Ascending aorta (tissue), 2 donors: ENCODE measurements at regions not wholly inside any gene's neighbourhood (a gene's known extent, or its start where the extent isn't known, plus 50 kb on each side); places are given as distances from the start of the nearest gene placed in this dataset.
A peak's percentile ranks its signal among the peaks of the same experiment; 100 is the strongest.

Experiments
- DNase-seq, 2 donors: peaks; one replicate each; pipeline ENCODE4 v3.0.0-alpha.2; 2019; ENCODE audit warnings: low spot score in 2 of 2
- H3K27ac ChIP-seq, 2 donors: fragments of 200-600 bp; sonication (generic); one replicate each; pipeline ENCODE4 v1.5.1; 2016 to 2017; ENCODE audit warnings: mild to moderate bottlenecking in 1 of 2
- H3K27me3 ChIP-seq: fragments of 200-600 bp; sonication (generic); one replicate; pipeline ENCODE4 v1.5.1; 2017
- H3K36me3 ChIP-seq, 2 donors: fragments of 200-600 bp; sonication (generic); one replicate each; pipeline ENCODE4 v1.5.1; 2016
- H3K4me1 ChIP-seq, 2 donors: fragments of 200-600 bp; sonication (generic); one replicate each; pipeline ENCODE4 v1.5.1; 2016 to 2017; ENCODE audit warnings: mild to moderate bottlenecking in 1 of 2
- H3K4me3 ChIP-seq, 2 donors: fragments of 200-600 bp; sonication (generic); one replicate each; pipeline ENCODE4 v1.5.1; 2016 to 2017; ENCODE audit warnings: mild to moderate bottlenecking in 1 of 2
- H3K9me3 ChIP-seq, 2 donors: fragments of 200-600 bp; sonication (generic); one replicate each; pipeline ENCODE4 v1.5.1; 2016
- intact Hi-C: fragments of 100-400 bp; cut with DNase I; formaldehyde crosslinking; loops from one replicate; pipeline ENCODE4 v1.15.1; 2023
- TF ChIP-seq, protein P1 (sequence below), 3 experiments: fragments of 200-600 bp in 2 of 3; fragments of 450-650 bp in 1 of 3; sonication (generic) in 2 of 3; IDR thresholded peaks; one replicate each; pipeline ENCODE4 v1.5.1; 2016 to 2019; ENCODE audit warnings: antibody characterized with exemption in 3 of 3, mild to moderate bottlenecking in 1 of 3, moderate library complexity in 1 of 3

DNA sequence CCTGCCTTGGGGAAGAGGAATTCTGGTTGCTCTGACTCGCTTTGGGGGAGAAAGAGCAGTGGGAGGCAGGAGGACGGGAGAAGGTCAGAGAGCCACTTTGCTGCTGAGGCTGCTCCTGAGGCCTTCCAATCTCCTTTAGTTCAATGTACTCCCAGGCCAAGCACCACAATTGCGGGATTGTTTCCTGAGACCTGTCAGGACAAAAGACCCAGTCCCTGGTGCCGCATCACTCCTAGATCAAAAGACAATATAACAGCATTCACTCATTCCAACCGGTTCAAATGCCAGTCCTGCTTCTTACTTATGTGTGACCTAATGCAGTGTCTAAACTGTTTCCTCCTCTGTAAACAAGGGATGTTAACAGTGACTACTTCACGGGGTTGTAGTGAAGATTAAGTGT, 106.4 kb downstream of the TRIML1 start:
- H3K9me3 ChIP-seq = no peaks in the 10 kb centered on the region
- TF ChIP-seq, protein P1, sequence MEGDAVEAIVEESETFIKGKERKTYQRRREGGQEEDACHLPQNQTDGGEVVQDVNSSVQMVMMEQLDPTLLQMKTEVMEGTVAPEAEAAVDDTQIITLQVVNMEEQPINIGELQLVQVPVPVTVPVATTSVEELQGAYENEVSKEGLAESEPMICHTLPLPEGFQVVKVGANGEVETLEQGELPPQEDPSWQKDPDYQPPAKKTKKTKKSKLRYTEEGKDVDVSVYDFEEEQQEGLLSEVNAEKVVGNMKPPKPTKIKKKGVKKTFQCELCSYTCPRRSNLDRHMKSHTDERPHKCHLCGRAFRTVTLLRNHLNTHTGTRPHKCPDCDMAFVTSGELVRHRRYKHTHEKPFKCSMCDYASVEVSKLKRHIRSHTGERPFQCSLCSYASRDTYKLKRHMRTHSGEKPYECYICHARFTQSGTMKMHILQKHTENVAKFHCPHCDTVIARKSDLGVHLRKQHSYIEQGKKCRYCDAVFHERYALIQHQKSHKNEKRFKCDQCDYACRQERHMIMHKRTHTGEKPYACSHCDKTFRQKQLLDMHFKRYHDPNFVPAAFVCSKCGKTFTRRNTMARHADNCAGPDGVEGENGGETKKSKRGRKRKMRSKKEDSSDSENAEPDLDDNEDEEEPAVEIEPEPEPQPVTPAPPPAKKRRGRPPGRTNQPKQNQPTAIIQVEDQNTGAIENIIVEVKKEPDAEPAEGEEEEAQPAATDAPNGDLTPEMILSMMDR (IDR thresholded peaks at IDR 0.05) = no peak
- intact Hi-C loops = no loop called here
- no peaks in the 10 kb centered on the region for H3K27me3 ChIP-seq
- no peak overlapping the region for H3K27ac ChIP-seq
- H3K4me1 ChIP-seq = no peaks in the 10 kb centered on the region
- no peak for DNase-seq
- H3K36me3 ChIP-seq = no peaks in the 10 kb centered on the region
- no peak overlapping the region for H3K4me3 ChIP-seq

DNA sequence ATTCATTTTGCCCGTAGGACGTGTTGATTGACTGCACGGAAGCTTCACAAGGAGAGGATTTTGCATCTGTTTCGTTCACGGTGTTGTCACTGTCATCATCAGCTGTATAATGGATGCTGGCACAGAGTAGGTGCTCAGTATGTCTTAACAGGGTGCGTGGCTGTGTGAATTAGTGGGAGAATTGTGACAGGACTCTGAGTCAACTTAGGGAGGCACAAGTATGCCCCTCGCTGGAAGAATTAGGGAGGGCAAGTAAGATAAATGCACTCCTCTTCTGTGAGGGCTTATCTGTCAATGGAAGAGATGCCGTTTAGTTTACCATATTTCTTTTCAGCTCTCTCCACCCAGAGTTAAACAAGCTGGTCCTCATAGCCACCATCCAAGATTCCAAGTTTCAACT, 107.2 kb downstream of the TRIML1 start:
- intact Hi-C loops = no loop called here
- Histone ChIP-seq H3K4me1 (no peaks in the 10 kb centered on the region), H3K27ac (no peak overlapping the region), H3K9me3 (no peaks in the 10 kb centered on the region), H3K27me3 (no peaks in the 10 kb centered on the region), H3K4me3 (no peak overlapping the region), H3K36me3 (no peaks in the 10 kb centered on the region)
- no peak for DNase-seq
- TF ChIP-seq, protein P1 (IDR thresholded peaks at IDR 0.05) = no peak

DNA sequence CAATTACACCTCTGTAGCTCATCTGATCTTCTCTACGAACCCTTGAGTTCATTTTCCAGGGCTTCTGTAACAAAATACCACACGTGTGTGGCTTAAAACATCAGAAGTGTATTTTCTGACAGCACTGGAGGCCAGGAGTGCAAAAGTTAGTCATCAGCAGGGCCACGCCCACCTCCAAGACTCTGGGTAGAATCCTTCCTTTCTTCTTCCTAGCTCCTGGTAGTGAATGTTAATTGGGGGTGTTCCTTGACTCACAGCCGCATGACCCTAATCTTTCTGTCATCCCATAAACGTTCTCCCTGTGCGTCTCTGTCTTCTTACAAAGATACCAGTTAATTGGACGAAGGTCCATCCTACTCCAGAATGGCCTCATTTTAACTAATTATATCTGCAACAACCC, 115.0 kb downstream of the TRIML1 start:
- Histone ChIP-seq H3K27ac (no peak overlapping the region), H3K36me3 (no peaks in the 10 kb centered on the region), H3K27me3 (no peaks in the 10 kb centered on the region), H3K4me3 (no peak overlapping the region), H3K9me3 (no peaks in the 10 kb centered on the region), H3K4me1 (no peaks in the 10 kb centered on the region)
- TF ChIP-seq, protein P1 (IDR thresholded peaks at IDR 0.05) = no peak
- no peak for DNase-seq
- intact Hi-C loops = no loop called here

DNA sequence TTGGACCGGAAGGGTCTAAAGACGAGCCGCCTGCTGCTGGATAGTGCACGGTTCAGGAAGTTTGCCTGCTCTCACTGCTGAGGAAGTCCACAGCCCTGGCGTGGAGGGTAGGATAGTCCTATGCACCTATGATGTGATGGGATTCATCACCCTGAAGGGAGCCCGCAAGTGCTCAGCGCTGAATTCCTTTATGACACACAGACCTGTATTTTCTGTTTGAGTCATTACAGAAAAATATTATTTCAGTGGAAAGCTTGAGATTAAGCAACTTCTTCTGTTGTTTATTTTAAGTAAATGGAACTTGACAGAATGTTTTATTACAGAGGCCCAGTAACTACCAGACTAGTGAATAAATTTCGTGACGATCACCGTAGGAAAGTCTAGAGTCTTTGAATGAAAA, 123.2 kb downstream of the TRIML1 start:
- TF ChIP-seq, protein P1 (IDR thresholded peaks at IDR 0.05) = no peak
- intact Hi-C loops = no loop called here
- Histone ChIP-seq H3K36me3 (no peaks in the 10 kb centered on the region), H3K27ac (peak overlapping the region in 1 of 2 donors; percentile 18), H3K9me3 (no peaks in the 10 kb centered on the region), H3K4me1 (peaks cover 0 to 11% of the 10 kb centered on the region in 2 donors), H3K27me3 (no peaks in the 10 kb centered on the region), H3K4me3 (no peak overlapping the region)
- DNase-seq = no peak

DNA sequence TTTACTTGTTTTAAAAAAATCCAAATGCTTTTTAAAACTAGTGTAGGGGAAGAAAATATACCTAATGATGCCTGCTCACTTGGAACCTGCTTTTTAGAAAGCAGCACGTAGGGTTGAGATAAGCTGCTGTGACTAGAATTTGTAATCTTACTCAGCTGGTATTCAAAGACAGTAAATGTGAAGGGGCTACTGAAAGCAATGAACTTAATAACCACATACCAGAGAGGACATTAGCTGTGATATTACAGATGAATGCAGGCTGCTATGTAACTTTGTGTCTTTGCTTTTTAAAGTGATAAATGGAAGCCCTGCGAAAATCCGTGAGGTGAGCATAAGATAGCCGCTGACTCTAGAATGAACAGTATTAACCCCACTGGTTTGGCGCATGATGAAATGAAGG, 124.1 kb downstream of the TRIML1 start:
- intact Hi-C loops = no loop called here
- no peak overlapping the region for H3K4me3 ChIP-seq

More for the DNA sequence above, 124.1 kb downstream of the TRIML1 start:
- Histone ChIP-seq H3K36me3 (no peaks in the 10 kb centered on the region), H3K27me3 (no peaks in the 10 kb centered on the region), H3K27ac (peak overlapping the region in 1 of 2 donors; percentile 18), H3K9me3 (no peaks in the 10 kb centered on the region), H3K4me1 (peaks cover 0 to 11% of the 10 kb centered on the region in 2 donors)
- no peak for DNase-seq
- TF ChIP-seq, protein P1 (IDR thresholded peaks at IDR 0.05) = no peak
